Fibroblast of skin of scalp (primary cell): ENCODE measurements at regions not wholly inside any gene's neighbourhood (a gene's known extent, or its start where the extent isn't known, plus 50 kb on each side); places are given as distances from the start of the nearest gene placed in this dataset.
"Not testable (repeated sequence)": the region's sequence is repeated elsewhere in the genome, so short reads cannot be mapped to it uniquely, and the experiment has no call there.

Experiments used
- DNase-seq: peaks from one replicate; pipeline ENCODE4 v3.0.0-alpha.2; 2013

GRCh38 chr3:144548346-144548745 is 576.7 kb downstream of the DIPK2A start:
- no peak for DNase-seq

- no peak for DNase-seq
Measured at GRCh38 chr3:144549166-144549565, 577.5 kb downstream of the DIPK2A start.

- no peak for DNase-seq
Measured at GRCh38 chr3:144552346-144553057, 580.9 kb downstream of the DIPK2A start.

GRCh38 chr3:144553301-144553700 is 581.7 kb downstream of the DIPK2A start:
- no peak for DNase-seq

GRCh38 chr3:144554889-144555288 is 583.3 kb downstream of the DIPK2A start:
- DNase-seq = no peak

GRCh38 chr3:144556392-144556791 is 584.8 kb downstream of the DIPK2A start:
- DNase-seq = peak; percentile 9

GRCh38 chr3:144557515-144557914 is 585.9 kb downstream of the DIPK2A start:
- no peak for DNase-seq

- DNase-seq = no peak
Measured at GRCh38 chr3:144564011-144564410, 592.4 kb downstream of the DIPK2A start.

GRCh38 chr3:144566320-144566719 is 594.7 kb downstream of the DIPK2A start:
- no peak for DNase-seq

- DNase-seq = no peak
Measured at GRCh38 chr3:144569651-144570050, 598.0 kb downstream of the DIPK2A start.

- DNase-seq = no peak
Measured at GRCh38 chr3:144583871-144584270, 612.2 kb downstream of the DIPK2A start.

- no peak for DNase-seq
Measured at GRCh38 chr3:144585408-144585807, 613.8 kb downstream of the DIPK2A start.

- DNase-seq = no peak
Measured at GRCh38 chr3:144585953-144586352, 614.3 kb downstream of the DIPK2A start.

GRCh38 chr3:144586382-144586781 is 614.8 kb downstream of the DIPK2A start:
- peak; percentile 82 for DNase-seq

GRCh38 chr3:144590854-144591253 is 619.2 kb downstream of the DIPK2A start:
- DNase-seq = peak; percentile 88

- no peak for DNase-seq
Measured at GRCh38 chr3:144593881-144594280, 622.3 kb downstream of the DIPK2A start.

GRCh38 chr3:144620236-144620635 is 648.6 kb downstream of the DIPK2A start:
- not testable (repeated sequence) for DNase-seq

GRCh38 chr3:144622845-144623244 is 651.2 kb downstream of the DIPK2A start:
- no peak for DNase-seq

GRCh38 chr3:144624656-144625055 is 653.0 kb downstream of the DIPK2A start:
- no peak for DNase-seq

- no peak for DNase-seq
Measured at GRCh38 chr3:144626835-144627234, 655.2 kb downstream of the DIPK2A start.

GRCh38 chr3:144629381-144629780 is 657.8 kb downstream of the DIPK2A start:
- no peak for DNase-seq

GRCh38 chr3:144636833-144637232 is 665.2 kb downstream of the DIPK2A start:
- DNase-seq = peak; percentile 14

- DNase-seq = no peak
Measured at GRCh38 chr3:144638009-144638408, 666.4 kb downstream of the DIPK2A start.

GRCh38 chr3:144643771-144644198 is 672.2 kb downstream of the DIPK2A start:
- peak; percentile 57 for DNase-seq

GRCh38 chr3:144645300-144645699 is 673.7 kb downstream of the DIPK2A start:
- DNase-seq = no peak
